SK-N-SH treated with all-trans-retinoic acid at 6 μM for 48 hours (cell line): ENCODE measurements at regions not wholly inside any gene's neighbourhood (a gene's known extent, or its start where the extent isn't known, plus 50 kb on each side); places are given as distances from the start of the nearest gene placed in this dataset.

ENCODE experiments used
- ATAC-seq: fragments of 200-7000 bp; cut with Tn5 transposase; 3 replicates; pipeline ENCODE4 v1.9.1; 2020; ENCODE audit warnings: mild to moderate bottlenecking, moderate library complexity
- ARNTL ChIP-seq: fragments of 450-650 bp; formaldehyde crosslinking; IDR thresholded peaks from 2 replicates; pipeline ENCODE4 v1.5.0; 2020; ENCODE audit warnings: low read depth, mild to moderate bottlenecking, moderate library complexity, borderline replicate concordance
- BACH2 ChIP-seq: fragments of 250-450 bp; sonication (Bioruptor Pico); IDR thresholded peaks from 2 replicates; pipeline ENCODE4 v1.9.0; 2021; ENCODE audit warnings: mild to moderate bottlenecking, borderline replicate concordance
- CSDC2 ChIP-seq: fragments of 250-450 bp; sonication (Bioruptor Pico); IDR thresholded peaks from 2 replicates; pipeline ENCODE4 v1.5.0; 2020; ENCODE audit warnings: mild to moderate bottlenecking, moderate library complexity
- ESRRG ChIP-seq: fragments of 250-450 bp; sonication (Bioruptor Pico); IDR thresholded peaks from 2 replicates; pipeline ENCODE4 v1.6.1; 2021; ENCODE audit warnings: mild to moderate bottlenecking
- GLIS3 ChIP-seq: fragments of 250-450 bp; sonication (Bioruptor Pico); IDR thresholded peaks from 2 replicates; pipeline ENCODE4 v1.5.0; 2020; ENCODE audit warnings: mild to moderate bottlenecking, moderate library complexity
- ISL1 ChIP-seq: fragments of 250-450 bp; sonication (Bioruptor Pico); IDR thresholded peaks from 2 replicates; pipeline ENCODE4 v2.1.2; 2022; ENCODE audit warnings: mild to moderate bottlenecking, moderate library complexity
- OSR1 ChIP-seq: fragments of 250-450 bp; sonication (Bioruptor Pico); IDR thresholded peaks from 2 replicates; pipeline ENCODE4 v1.8.0; 2022; ENCODE audit warnings: moderate library complexity, mild to moderate bottlenecking, inconsistent platforms
- PPARA ChIP-seq: fragments of 250-450 bp; sonication (Bioruptor Pico); IDR thresholded peaks from 2 replicates; pipeline ENCODE4 v1.5.0; 2020; ENCODE audit warnings: mild to moderate bottlenecking, borderline replicate concordance
- RARB ChIP-seq: fragments of 250-450 bp; sonication (Bioruptor Pico); IDR thresholded peaks from 2 replicates; pipeline ENCODE4 v1.8.0; 2021; ENCODE audit warnings: mild to moderate bottlenecking, moderate library complexity
- SNAI2 ChIP-seq: fragments of 250-450 bp; sonication (Bioruptor Pico); IDR thresholded peaks from 2 replicates; pipeline ENCODE4 v1.5.0; 2020; ENCODE audit warnings: mild to moderate bottlenecking, moderate library complexity
- TCF4 ChIP-seq: fragments of 250-450 bp; sonication (Bioruptor Pico); IDR thresholded peaks from 2 replicates; pipeline ENCODE4 v1.8.0; 2021; ENCODE audit warnings: mild to moderate bottlenecking, moderate library complexity, borderline replicate concordance
- TOX ChIP-seq: fragments of 250-450 bp; sonication (Bioruptor Pico); IDR thresholded peaks from 2 replicates; pipeline ENCODE4 v1.8.0; 2021; ENCODE audit warnings: mild to moderate bottlenecking, moderate library complexity, borderline replicate concordance
- ZC3H10 ChIP-seq: fragments of 250-450 bp; sonication (Bioruptor Pico); IDR thresholded peaks from 2 replicates; pipeline ENCODE4 v1.5.1; 2021; ENCODE audit warnings: mild to moderate bottlenecking, moderate library complexity
- ZFP3 ChIP-seq: fragments of 250-450 bp; sonication (Bioruptor Pico); IDR thresholded peaks from 2 replicates; pipeline ENCODE4 v1.5.0; 2020; ENCODE audit warnings: mild to moderate bottlenecking, moderate library complexity
- ZFP30 ChIP-seq: fragments of 450-650 bp; formaldehyde crosslinking; IDR thresholded peaks from 2 replicates; pipeline ENCODE4 v1.5.0; 2022; ENCODE audit warnings: mild to moderate bottlenecking, moderate library complexity
- ZNF565 ChIP-seq: fragments of 450-650 bp; formaldehyde crosslinking; conservative IDR thresholded peaks from 2 replicates; pipeline ENCODE4 v1.5.0; 2020; ENCODE audit warnings: low read depth, mild to moderate bottlenecking, moderate library complexity
- ZNF70 ChIP-seq: fragments of 450-650 bp; formaldehyde crosslinking; IDR thresholded peaks from 2 replicates; pipeline ENCODE4 v1.5.0; 2020; ENCODE audit warnings: mild to moderate bottlenecking, moderate library complexity
- ZNF8 ChIP-seq: fragments of 450-650 bp; formaldehyde crosslinking; IDR thresholded peaks from 2 replicates; pipeline ENCODE4 v1.5.0; 2020; ENCODE audit warnings: mild to moderate bottlenecking, moderate library complexity
- TF ChIP-seq, protein P1 (sequence below): fragments of 250-450 bp; sonication (Bioruptor Pico); IDR thresholded peaks from 2 replicates; pipeline ENCODE4 v1.8.0; 2021; ENCODE audit warnings: low read depth, mild to moderate bottlenecking, moderate library complexity, borderline replicate concordance
- TF ChIP-seq, protein P2 (sequence below): fragments of 250-450 bp; sonication (Bioruptor Pico); IDR thresholded peaks from 2 replicates; pipeline ENCODE4 v1.5.1; 2021; ENCODE audit warnings: mild to moderate bottlenecking, moderate library complexity
- TF ChIP-seq, protein P3 (sequence below): fragments of 250-450 bp; sonication (Bioruptor Pico); IDR thresholded peaks from 2 replicates; pipeline ENCODE4 v1.8.0; 2020; ENCODE audit warnings: mild to moderate bottlenecking, moderate library complexity, borderline replicate concordance
- TF ChIP-seq, protein P4 (sequence below): fragments of 250-450 bp; sonication (Bioruptor Pico); IDR thresholded peaks from 2 replicates; pipeline ENCODE4 v1.5.0; 2020; ENCODE audit warnings: mild to moderate bottlenecking, moderate library complexity

DNA sequence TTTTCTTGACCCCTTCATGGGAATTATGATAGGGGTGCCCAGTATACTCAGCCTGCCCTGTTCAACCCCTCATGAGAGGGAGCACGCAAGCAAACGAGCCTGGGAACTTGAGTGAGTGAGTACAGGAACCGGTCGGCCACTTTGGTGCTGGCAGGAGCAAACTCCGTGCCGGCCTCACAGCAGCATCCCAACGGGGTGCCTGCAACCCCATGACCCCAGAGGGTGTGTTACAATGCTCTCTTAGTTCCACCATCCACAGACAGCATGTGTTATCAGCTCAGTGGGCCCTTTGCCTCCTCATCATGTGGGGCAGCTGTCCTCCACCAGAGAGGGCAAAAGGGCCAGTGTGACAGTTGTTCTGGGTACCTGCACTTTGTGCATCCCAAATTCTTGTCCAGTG, 289.8 kb downstream of the FRK start:
- TF ChIP-seq ZFP30 (CRISPR knock-in tag) = no peak
- TF ChIP-seq ZNF565 (CRISPR knock-in tag) = no peak
- TF ChIP-seq, protein P1, sequence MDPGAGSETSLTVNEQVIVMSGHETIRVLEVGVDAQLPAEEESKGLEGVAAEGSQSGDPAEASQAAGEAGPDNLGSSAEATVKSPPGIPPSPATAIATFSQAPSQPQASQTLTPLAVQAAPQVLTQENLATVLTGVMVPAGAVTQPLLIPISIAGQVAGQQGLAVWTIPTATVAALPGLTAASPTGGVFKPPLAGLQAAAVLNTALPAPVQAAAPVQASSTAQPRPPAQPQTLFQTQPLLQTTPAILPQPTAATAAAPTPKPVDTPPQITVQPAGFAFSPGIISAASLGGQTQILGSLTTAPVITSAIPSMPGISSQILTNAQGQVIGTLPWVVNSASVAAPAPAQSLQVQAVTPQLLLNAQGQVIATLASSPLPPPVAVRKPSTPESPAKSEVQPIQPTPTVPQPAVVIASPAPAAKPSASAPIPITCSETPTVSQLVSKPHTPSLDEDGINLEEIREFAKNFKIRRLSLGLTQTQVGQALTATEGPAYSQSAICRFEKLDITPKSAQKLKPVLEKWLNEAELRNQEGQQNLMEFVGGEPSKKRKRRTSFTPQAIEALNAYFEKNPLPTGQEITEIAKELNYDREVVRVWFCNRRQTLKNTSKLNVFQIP (CRISPR knock-in tag) = no peak
- TF ChIP-seq, protein P2, sequence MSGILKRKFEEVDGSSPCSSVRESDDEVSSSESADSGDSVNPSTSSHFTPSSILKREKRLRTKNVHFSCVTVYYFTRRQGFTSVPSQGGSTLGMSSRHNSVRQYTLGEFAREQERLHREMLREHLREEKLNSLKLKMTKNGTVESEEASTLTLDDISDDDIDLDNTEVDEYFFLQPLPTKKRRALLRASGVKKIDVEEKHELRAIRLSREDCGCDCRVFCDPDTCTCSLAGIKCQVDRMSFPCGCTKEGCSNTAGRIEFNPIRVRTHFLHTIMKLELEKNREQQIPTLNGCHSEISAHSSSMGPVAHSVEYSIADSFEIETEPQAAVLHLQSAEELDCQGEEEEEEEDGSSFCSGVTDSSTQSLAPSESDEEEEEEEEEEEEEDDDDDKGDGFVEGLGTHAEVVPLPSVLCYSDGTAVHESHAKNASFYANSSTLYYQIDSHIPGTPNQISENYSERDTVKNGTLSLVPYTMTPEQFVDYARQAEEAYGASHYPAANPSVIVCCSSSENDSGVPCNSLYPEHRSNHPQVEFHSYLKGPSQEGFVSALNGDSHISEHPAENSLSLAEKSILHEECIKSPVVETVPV = no peak
- TF ChIP-seq PPARA (CRISPR knock-in tag) = no peak
- no peak for TF ChIP-seq ISL1
- no peak for TF ChIP-seq BACH2 (CRISPR knock-in tag)
- no peak for TF ChIP-seq RARB (CRISPR knock-in tag)
- no peak for TF ChIP-seq GLIS3 (CRISPR knock-in tag)
- TF ChIP-seq ARNTL (CRISPR knock-in tag) = no peak
- ATAC-seq = no peak

DNA sequence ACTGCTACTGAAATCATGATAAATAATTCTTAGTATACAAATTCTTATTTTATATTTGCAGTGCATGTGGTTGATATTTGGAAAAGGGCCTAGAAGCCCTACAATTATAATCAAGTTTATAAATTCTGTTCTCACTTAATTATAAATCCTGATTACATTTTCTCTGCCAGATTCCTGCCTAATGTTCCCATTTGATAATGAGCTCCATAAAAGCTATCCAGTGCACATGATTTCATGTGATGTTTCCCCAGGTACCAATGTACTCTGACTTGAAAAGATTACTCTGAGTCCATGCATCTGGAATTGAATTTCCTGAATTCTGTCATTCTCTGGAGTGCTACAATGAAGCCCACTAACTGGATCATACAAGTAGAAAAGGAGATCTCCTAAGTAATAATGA, 292.2 kb downstream of the FRK start:
- TF ChIP-seq TOX (CRISPR knock-in tag) (no peak), ZNF8 (CRISPR knock-in tag) (no peak)
- no peak for ATAC-seq

DNA sequence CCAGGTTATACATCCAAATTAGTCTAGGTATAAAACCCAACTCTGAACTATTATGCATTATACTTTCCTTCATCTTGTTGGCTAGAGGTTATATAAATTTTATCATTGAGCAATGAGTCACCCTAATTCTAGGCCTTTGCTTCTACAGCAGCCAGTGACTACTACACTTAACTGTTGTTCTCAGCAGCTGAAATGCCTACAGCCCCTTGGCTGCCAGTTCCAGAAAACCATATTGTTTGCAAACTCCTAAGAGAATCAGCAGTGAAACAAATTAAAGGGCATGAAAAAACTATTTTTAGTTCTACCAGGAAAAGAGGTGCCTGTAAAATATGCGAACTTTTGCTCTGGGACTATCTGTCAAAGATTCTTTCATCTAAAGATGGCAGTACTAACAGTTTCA, 292.8 kb downstream of the FRK start:
- no peak for ATAC-seq
- TF ChIP-seq TOX (CRISPR knock-in tag) (no peak), ZNF70 (CRISPR knock-in tag) (no peak), ESRRG (CRISPR knock-in tag) (no peak), TCF4 (CRISPR knock-in tag) (no peak), ZC3H10 (CRISPR knock-in tag) (no peak), GLIS3 (CRISPR knock-in tag) (no peak), RARB (CRISPR knock-in tag) (no peak), SNAI2 (no peak), PPARA (CRISPR knock-in tag) (no peak), OSR1 (no peak), ISL1 (no peak), ZNF565 (CRISPR knock-in tag) (no peak), ARNTL (CRISPR knock-in tag) (no peak), ZFP3 (CRISPR knock-in tag) (no peak)
- TF ChIP-seq, protein P3, sequence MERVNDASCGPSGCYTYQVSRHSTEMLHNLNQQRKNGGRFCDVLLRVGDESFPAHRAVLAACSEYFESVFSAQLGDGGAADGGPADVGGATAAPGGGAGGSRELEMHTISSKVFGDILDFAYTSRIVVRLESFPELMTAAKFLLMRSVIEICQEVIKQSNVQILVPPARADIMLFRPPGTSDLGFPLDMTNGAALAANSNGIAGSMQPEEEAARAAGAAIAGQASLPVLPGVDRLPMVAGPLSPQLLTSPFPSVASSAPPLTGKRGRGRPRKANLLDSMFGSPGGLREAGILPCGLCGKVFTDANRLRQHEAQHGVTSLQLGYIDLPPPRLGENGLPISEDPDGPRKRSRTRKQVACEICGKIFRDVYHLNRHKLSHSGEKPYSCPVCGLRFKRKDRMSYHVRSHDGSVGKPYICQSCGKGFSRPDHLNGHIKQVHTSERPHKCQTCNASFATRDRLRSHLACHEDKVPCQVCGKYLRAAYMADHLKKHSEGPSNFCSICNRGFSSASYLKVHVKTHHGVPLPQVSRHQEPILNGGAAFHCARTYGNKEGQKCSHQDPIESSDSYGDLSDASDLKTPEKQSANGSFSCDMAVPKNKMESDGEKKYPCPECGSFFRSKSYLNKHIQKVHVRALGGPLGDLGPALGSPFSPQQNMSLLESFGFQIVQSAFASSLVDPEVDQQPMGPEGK = no peak
- TF ChIP-seq, protein P1 (CRISPR knock-in tag) = no peak
- TF ChIP-seq, all 23 proteins: peak for 0

DNA sequence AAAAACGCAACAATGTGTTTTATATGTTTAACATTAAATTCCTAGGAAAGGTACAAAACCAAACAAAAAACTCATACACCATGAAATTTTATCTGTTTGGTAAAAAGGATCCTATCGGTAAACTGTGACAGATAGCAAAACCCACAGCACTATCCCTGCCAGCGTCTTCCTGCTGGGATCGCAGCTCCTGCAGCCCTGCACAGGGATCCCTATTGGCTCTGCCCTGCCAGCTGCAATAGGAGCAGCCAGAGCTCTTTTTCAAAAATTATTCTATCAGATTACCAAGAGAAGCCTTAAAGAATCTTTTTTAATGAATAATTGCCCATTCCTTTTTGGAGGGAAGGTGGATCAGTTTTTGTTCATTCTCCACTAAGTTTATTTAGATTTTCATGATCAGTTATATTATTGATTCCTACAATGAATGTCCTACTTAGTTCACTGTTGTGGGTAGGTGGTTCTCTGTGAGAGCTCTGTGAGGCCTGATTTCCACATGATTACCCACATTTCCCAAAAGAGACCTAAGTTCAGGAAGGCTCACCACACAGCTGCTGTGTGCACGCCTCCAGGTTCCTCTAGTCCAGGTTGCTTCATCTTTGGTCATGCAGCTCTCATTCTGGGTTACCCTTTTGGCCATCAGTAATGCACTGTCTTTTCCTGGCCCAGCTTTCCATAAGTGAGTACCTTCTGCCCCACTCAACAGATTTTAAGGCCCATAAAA, 293.8 kb downstream of the FRK start:
- no peak for ATAC-seq
- TF ChIP-seq GLIS3 (CRISPR knock-in tag) (no peak), TCF4 (CRISPR knock-in tag) (no peak), CSDC2 (CRISPR knock-in tag) (no peak), ESRRG (CRISPR knock-in tag) (no peak), ZC3H10 (CRISPR knock-in tag) (no peak), ZNF565 (CRISPR knock-in tag) (no peak), OSR1 (no peak), SNAI2 (no peak), ZNF70 (CRISPR knock-in tag) (no peak), PPARA (CRISPR knock-in tag) (no peak)
- TF ChIP-seq, protein P1 (CRISPR knock-in tag) = no peak
- TF ChIP-seq, protein P4, sequence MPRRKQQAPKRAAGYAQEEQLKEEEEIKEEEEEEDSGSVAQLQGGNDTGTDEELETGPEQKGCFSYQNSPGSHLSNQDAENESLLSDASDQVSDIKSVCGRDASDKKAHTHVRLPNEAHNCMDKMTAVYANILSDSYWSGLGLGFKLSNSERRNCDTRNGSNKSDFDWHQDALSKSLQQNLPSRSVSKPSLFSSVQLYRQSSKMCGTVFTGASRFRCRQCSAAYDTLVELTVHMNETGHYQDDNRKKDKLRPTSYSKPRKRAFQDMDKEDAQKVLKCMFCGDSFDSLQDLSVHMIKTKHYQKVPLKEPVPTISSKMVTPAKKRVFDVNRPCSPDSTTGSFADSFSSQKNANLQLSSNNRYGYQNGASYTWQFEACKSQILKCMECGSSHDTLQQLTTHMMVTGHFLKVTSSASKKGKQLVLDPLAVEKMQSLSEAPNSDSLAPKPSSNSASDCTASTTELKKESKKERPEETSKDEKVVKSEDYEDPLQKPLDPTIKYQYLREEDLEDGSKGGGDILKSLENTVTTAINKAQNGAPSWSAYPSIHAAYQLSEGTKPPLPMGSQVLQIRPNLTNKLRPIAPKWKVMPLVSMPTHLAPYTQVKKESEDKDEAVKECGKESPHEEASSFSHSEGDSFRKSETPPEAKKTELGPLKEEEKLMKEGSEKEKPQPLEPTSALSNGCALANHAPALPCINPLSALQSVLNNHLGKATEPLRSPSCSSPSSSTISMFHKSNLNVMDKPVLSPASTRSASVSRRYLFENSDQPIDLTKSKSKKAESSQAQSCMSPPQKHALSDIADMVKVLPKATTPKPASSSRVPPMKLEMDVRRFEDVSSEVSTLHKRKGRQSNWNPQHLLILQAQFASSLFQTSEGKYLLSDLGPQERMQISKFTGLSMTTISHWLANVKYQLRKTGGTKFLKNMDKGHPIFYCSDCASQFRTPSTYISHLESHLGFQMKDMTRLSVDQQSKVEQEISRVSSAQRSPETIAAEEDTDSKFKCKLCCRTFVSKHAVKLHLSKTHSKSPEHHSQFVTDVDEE = no peak
